GM12878 (cell line): ENCODE measurements at regions not wholly inside any gene's neighbourhood (a gene's known extent, or its start where the extent isn't known, plus 50 kb on each side); places are given as distances from the start of the nearest gene placed in this dataset.

Experiments
- ATAC-seq: fragments of 200-7000 bp; cut with Tn5 transposase; 3 replicates; pipeline ENCODE4 v1.9.1; 2020; ENCODE audit warnings: mild to moderate bottlenecking, moderate library complexity
- BruUV-seq: library from RNA; stranded (reverse); fragments of 400-500 nt; replicated peaks from 2 replicates; lab custom pipeline; 2021; lab: Mats Ljungman, UMichigan
- CTCF ChIA-PET: fragments of 300-600 bp; sonication (Branson Sonifier 250); formaldehyde crosslinking; extraction: SDS; loops from one replicate; lab custom pipeline; 2021; ENCODE audit warnings: inconsistent platforms; lab: Yijun Ruan, JAX
- POLR2A ChIA-PET: fragments of 350-600 bp; formaldehyde crosslinking; extraction: SDS; loops from one replicate; lab custom pipeline; 2021; ENCODE audit warnings: inconsistent platforms; lab: Charles Lee
- RAD21 ChIA-PET: fragments of 300-600 bp; sonication (Branson Sonifier 250); formaldehyde crosslinking; loops from one replicate; lab custom pipeline; 2023; ENCODE audit warnings: antibody characterized with exemption; ENCODE audit not compliant: unreplicated experiment; lab: Charles Lee
- SMC1A ChIA-PET: fragments of 300-600 bp; sonication (Branson Sonifier 250); formaldehyde crosslinking; loops from one replicate; lab custom pipeline; 2023; ENCODE audit not compliant: unreplicated experiment, uncharacterized antibody; lab: Charles Lee
- DNase-seq: peaks from one replicate; pipeline ENCODE4 v3.0.0-alpha.2; 2011; ENCODE audit warnings: low read depth, low spot score
- FAIRE-seq: peaks from 3 replicates; lab custom pipeline; 2011; peaks lifted over from hg19 to GRCh38; lab: Jason Lieb, UNC
- H2AFZ ChIP-seq: 2 replicates; pipeline ENCODE4 v1.6.0; 2011; ENCODE audit warnings: low read depth, low read length, control low read depth; ENCODE audit not compliant: control insufficient read depth
- H3K27ac ChIP-seq: 2 replicates; pipeline ENCODE4 v1.5.1; 2011; ENCODE audit warnings: control low read depth; ENCODE audit not compliant: control insufficient read depth, insufficient read depth
- H3K27me3 ChIP-seq, 2 experiments: replicated peaks in 1 of 2; 2 replicates each; pipeline versions ENCODE4 v1.6.0 to v1.6.1; 2011; ENCODE audit warnings: low read length in 1 of 2; ENCODE audit not compliant: control insufficient read depth in 2 of 2, insufficient read depth in 2 of 2
- H3K36me3 ChIP-seq, 2 experiments: 2 replicates each; pipeline ENCODE4 v1.5.1; 2011; ENCODE audit warnings: low read length in 1 of 2; ENCODE audit not compliant: control insufficient read depth in 2 of 2, insufficient read depth in 2 of 2
- H3K4me1 ChIP-seq: 2 replicates; pipeline ENCODE4 v1.6.1; 2011; ENCODE audit warnings: mild to moderate bottlenecking, low read length, moderate library complexity, mixed read lengths; ENCODE audit not compliant: control insufficient read depth, insufficient read depth
- H3K4me2 ChIP-seq: 2 replicates; pipeline ENCODE4 v1.6.0; 2011; ENCODE audit warnings: control low read depth; ENCODE audit not compliant: control insufficient read depth, insufficient read depth
- H3K4me3 ChIP-seq: fragments of 200-600 bp; sonication (generic); 2 replicates; pipeline ENCODE4 v1.5.1; 2016
- H3K79me2 ChIP-seq: 2 replicates; pipeline ENCODE4 v1.6.0; 2011; ENCODE audit warnings: low read length; ENCODE audit not compliant: control insufficient read depth, insufficient read depth
- H3K9ac ChIP-seq: 2 replicates; pipeline ENCODE4 v1.8.0; 2011; ENCODE audit warnings: low read length, control low read depth, mixed read lengths; ENCODE audit not compliant: control insufficient read depth, insufficient read depth
- H3K9me3 ChIP-seq: replicated peaks from 3 replicates; pipeline ENCODE4 v1.5.1; 2011; ENCODE audit warnings: mild to moderate bottlenecking, low read length; ENCODE audit not compliant: control insufficient read depth, insufficient read depth
- H4K20me1 ChIP-seq: 2 replicates; pipeline ENCODE4 v1.6.0; 2011; ENCODE audit not compliant: control insufficient read depth, insufficient read depth
- BCL11A ChIP-seq: IDR thresholded peaks from 2 replicates; pipeline ENCODE4 v1.6.1; 2011; ENCODE audit warnings: low read depth, low read length
- BHLHE40 ChIP-seq, 2 experiments: fragments of 450-650 bp in 1 of 2; IDR thresholded peaks; 2 replicates each; pipeline ENCODE4 v1.6.1; 2011 to 2017; ENCODE audit warnings: low read depth in 2 of 2, borderline replicate concordance in 1 of 2, improper control_type of control experiment in 1 of 2, low read length in 1 of 2, mild to moderate bottlenecking in 1 of 2
- BRCA1 ChIP-seq: IDR thresholded peaks from 2 replicates; pipeline ENCODE4 v1.6.1; 2011; ENCODE audit warnings: low read depth, low read length, improper control_type of control experiment
- E2F8 ChIP-seq: fragments of 450-650 bp; IDR thresholded peaks from 2 replicates; pipeline ENCODE4 v1.6.1; 2018; ENCODE audit warnings: mild to moderate bottlenecking, low read depth, moderate library complexity; ENCODE audit not compliant: partially characterized antibody
- IKZF1 ChIP-seq: fragments of 450-650 bp; conservative IDR thresholded peaks from 2 replicates; pipeline ENCODE4 v1.6.1; 2017; ENCODE audit warnings: antibody characterized with exemption, mild to moderate bottlenecking
- MAX ChIP-seq: IDR thresholded peaks from 2 replicates; pipeline ENCODE4 v1.6.1; 2012; ENCODE audit warnings: low read depth, low read length, improper control_type of control experiment
- NR2F1 ChIP-seq: fragments of 450-650 bp; conservative IDR thresholded peaks from 2 replicates; pipeline ENCODE4 v1.6.1; 2017; ENCODE audit warnings: mild to moderate bottlenecking
- SUZ12 ChIP-seq: fragments of 200-600 bp; sonication (generic); IDR thresholded peaks from one replicate; pipeline ENCODE4 v1.6.1; 2018; ENCODE audit warnings: antibody characterized with exemption, mild to moderate bottlenecking; ENCODE audit not compliant: unreplicated experiment
- WGBS: methylation state at CpG from one replicate; pipeline ENCODE4 v1.1.6; 2016; ENCODE audit warnings: low lambda C conversion rate; ENCODE audit not compliant: insufficient replicate concordance, insufficient coverage; ENCODE audit errors: missing lambda C conversion rate; 5-methylcytosine and 5-hydroxymethylcytosine counted together
- in situ Hi-C: fragments of 300-500 bp; cut with MboI; formaldehyde crosslinking; loops from 9 replicates; pipeline ENCODE4 v1.14.3; 2018; ENCODE audit warnings: mixed read lengths
- intact Hi-C: fragments of 100-400 bp; cut with micrococcal nuclease; formaldehyde crosslinking; loops from one replicate; pipeline ENCODE4 v1.14.2; 2022; ENCODE audit not compliant: unreplicated experiment

GRCh38 chr1:214844319-214844718, 238.2 kb upstream of the KCNK2 start:
- H3K36me3 ChIP-seq = no peaks in the 10 kb centered on the region
- no peaks in the 10 kb centered on the region for H3K9me3 ChIP-seq
- no TSS peak for BruUV-seq
- ATAC-seq = no peak
- no peak overlapping the region for H2AFZ ChIP-seq
- TF ChIP-seq NR2F1 (no peak), E2F8 (no peak), BHLHE40 (IDR thresholded peaks at IDR 0.05; ENCODE audit: borderline replicate concordance in 1 of 2, low read depth in 2 of 2, low read length in 1 of 2) (no peak), BCL11A (no peak), SUZ12 (no peak), IKZF1 (no peak), BRCA1 (no peak), MAX (no peak)
- DNase-seq = no peak
- intact Hi-C loops (no loop called here), in situ Hi-C loops (no loop called here)
- no peaks in the 10 kb centered on the region for H3K4me1 ChIP-seq
- WGBS = 51% methylated on average over 4 of the region's 4 CpGs
- H3K4me2 ChIP-seq = no peak overlapping the region
- no peaks in the 10 kb centered on the region; a peak in 1 of 4 replicates for H3K27me3 ChIP-seq
- H3K79me2 ChIP-seq = no peaks in the 10 kb centered on the region
- no peaks in the 10 kb centered on the region for H4K20me1 ChIP-seq
- ChIA-PET POLR2A (no interaction called here), SMC1A (no interaction called here), RAD21 (no interaction called here), CTCF (no interaction called here)
- H3K4me3 ChIP-seq = no peak overlapping the region
- no peak overlapping the region for H3K27ac ChIP-seq
- no peak for FAIRE-seq
- no peak overlapping the region for H3K9ac ChIP-seq
